Right renal pelvis (tissue), 4 donors: ENCODE measurements at regions not wholly inside any gene's neighbourhood (a gene's known extent, or its start where the extent isn't known, plus 50 kb on each side); places are given as distances from the start of the nearest gene placed in this dataset.

Experiments used
- DNase-seq, 4 donors: peaks; one replicate each; pipeline ENCODE4 v3.0.0-alpha.2; 2013; ENCODE audit warnings: low read depth in 4 of 4, low spot score in 3 of 4, missing footprints in 1 of 4

- no peak for DNase-seq
Observed at GRCh38 chr1:63033211-63033610, 249.3 kb downstream of the ATG4C start.

GRCh38 chr1:63034256-63034655, 250.3 kb downstream of the ATG4C start:
- no peak for DNase-seq

GRCh38 chr1:63038586-63038985, 254.7 kb downstream of the ATG4C start:
- no peak for DNase-seq

- DNase-seq, result no peak
Observed at GRCh38 chr1:63041660-63042059, 257.7 kb downstream of the ATG4C start.

GRCh38 chr1:63042278-63042677, 258.3 kb downstream of the ATG4C start:
- DNase-seq, result no peak

GRCh38 chr1:63046539-63046938, 262.6 kb downstream of the ATG4C start:
- no peak for DNase-seq

GRCh38 chr1:63049135-63049534, 265.2 kb downstream of the ATG4C start:
- DNase-seq, result no peak

- no peak for DNase-seq
Observed at GRCh38 chr1:63051356-63051755, 267.4 kb downstream of the ATG4C start.

GRCh38 chr1:63051886-63052285, 268.0 kb downstream of the ATG4C start:
- DNase-seq, result no peak

- no peak for DNase-seq
Observed at GRCh38 chr1:63054184-63054583, 268.2 kb upstream of the FOXD3 start.

GRCh38 chr1:63063367-63063766, 259.0 kb upstream of the FOXD3 start:
- DNase-seq, result no peak

GRCh38 chr1:63064135-63064534, 258.2 kb upstream of the FOXD3 start:
- DNase-seq, result no peak

- no peak for DNase-seq
Observed at GRCh38 chr1:63068626-63069025, 253.7 kb upstream of the FOXD3 start.

- DNase-seq, result no peak
Observed at GRCh38 chr1:63069214-63069613, 253.2 kb upstream of the FOXD3 start.

- peak in 2 of 4 donors; percentile 3 to 12 for DNase-seq
Observed at GRCh38 chr1:63073309-63074306, 248.8 kb upstream of the FOXD3 start.

GRCh38 chr1:63074321-63074720, 248.0 kb upstream of the FOXD3 start:
- no peak for DNase-seq

GRCh38 chr1:63082766-63083165, 239.6 kb upstream of the FOXD3 start:
- no peak for DNase-seq

GRCh38 chr1:63087966-63088365, 234.4 kb upstream of the FOXD3 start:
- no peak for DNase-seq

- no peak for DNase-seq
Observed at GRCh38 chr1:63099188-63099587, 223.2 kb upstream of the FOXD3 start.

GRCh38 chr1:63101336-63101735, 221.0 kb upstream of the FOXD3 start:
- DNase-seq, result no peak

- DNase-seq, result no peak
Observed at GRCh38 chr1:63103682-63104081, 218.7 kb upstream of the FOXD3 start.

GRCh38 chr1:63107066-63107465, 215.3 kb upstream of the FOXD3 start:
- DNase-seq, result no peak
